Esophagus mucosa (tissue), 1 donor: ENCODE measurements at regions not wholly inside any gene's neighbourhood (a gene's known extent, or its start where the extent isn't known, plus 50 kb on each side); places are given as distances from the start of the nearest gene placed in this dataset.

Experiments used
- ATAC-seq: fragments of 200-7000 bp; cut with Tn5 transposase; one replicate; pipeline ENCODE4 v1.9.1; 2020
- donor health status: DM: yes; HTN: yes; CAD: no.

DNA sequence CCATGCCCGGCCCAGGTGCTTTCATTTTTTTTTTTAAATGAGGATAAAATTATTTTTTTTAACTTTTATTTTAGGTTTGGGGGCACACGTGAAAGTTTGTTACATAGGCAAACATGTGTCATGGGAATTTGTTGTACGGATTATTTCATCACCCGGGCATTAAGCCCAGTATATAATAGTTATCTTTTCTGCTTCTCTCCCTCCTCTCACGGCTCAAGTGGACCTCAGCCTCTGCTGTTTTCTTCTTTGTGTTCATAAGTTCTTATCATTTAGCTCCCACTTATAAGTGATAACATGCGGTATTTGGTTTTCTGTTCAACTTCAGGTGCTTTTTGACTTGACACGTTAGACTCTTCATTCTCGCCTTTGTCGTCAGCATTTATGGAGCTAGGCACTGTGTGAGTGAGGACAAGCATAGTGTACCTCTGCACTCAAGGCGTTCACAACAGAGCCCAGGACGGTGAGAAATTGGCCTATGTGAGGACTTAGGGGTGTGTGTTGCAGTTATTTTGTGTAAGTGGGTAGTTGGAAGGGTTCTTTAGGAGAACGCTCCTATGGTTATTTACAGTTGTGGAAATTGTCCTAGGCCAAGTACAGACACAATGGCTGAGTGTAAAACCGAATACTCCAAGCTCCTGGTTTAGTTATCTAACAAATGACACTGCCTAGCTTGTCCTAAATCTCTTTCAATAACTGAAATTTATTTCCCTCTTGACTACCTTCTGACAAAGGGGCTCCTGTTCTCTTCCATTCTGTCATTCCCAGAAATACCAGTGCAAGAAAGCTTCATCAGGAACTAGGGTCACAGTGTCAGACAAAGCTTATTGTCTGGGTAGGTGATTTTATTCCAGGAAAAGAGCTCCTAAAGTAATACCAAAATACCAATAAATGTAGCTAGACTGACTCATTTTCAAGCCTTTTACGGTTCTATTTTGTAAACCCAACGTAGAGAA lies 200.5 kb upstream of the PRICKLE1 start:
- no peak for ATAC-seq

GRCh38 chr12:42786400-42787148 lies 197.0 kb upstream of the PRICKLE1 start:
- ATAC-seq: no peak

- no peak for ATAC-seq
These were observed 196.4 kb upstream of the PRICKLE1 start for GRCh38 chr12:42785944-42786343.

GRCh38 chr12:42780671-42781070 lies 191.1 kb upstream of the PRICKLE1 start:
- no peak for ATAC-seq

- peak; percentile 79 for ATAC-seq
These were observed 189.8 kb upstream of the PRICKLE1 start for GRCh38 chr12:42779186-42779859.

- no peak for ATAC-seq
These were observed 186.8 kb upstream of the PRICKLE1 start for GRCh38 chr12:42776396-42776795.

- ATAC-seq: no peak
These were observed 184.7 kb upstream of the PRICKLE1 start for GRCh38 chr12:42774238-42774637.

DNA sequence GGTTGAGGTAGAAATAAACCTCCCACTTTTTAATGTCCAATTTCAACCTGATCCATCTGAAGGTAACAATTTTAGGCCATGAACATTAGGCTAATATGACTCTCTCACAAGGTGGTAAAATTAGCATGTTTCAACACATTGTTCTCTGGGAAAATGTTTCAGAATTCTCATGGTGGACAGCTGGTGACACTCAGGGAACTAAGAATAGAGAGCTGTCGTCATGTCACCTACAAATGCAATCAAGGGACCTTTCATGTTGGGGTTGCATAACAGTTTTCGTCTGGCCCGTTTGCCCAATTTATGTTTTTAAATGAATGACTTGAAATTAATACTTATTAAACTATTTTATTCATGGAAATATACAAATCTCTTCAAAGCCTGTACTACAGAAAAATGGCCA lies 180.7 kb upstream of the PRICKLE1 start:
- no peak for ATAC-seq

- ATAC-seq: no peak
These were observed 179.9 kb upstream of the PRICKLE1 start for GRCh38 chr12:42769455-42769854.

GRCh38 chr12:42767998-42768397 lies 178.5 kb upstream of the PRICKLE1 start:
- no peak for ATAC-seq

DNA sequence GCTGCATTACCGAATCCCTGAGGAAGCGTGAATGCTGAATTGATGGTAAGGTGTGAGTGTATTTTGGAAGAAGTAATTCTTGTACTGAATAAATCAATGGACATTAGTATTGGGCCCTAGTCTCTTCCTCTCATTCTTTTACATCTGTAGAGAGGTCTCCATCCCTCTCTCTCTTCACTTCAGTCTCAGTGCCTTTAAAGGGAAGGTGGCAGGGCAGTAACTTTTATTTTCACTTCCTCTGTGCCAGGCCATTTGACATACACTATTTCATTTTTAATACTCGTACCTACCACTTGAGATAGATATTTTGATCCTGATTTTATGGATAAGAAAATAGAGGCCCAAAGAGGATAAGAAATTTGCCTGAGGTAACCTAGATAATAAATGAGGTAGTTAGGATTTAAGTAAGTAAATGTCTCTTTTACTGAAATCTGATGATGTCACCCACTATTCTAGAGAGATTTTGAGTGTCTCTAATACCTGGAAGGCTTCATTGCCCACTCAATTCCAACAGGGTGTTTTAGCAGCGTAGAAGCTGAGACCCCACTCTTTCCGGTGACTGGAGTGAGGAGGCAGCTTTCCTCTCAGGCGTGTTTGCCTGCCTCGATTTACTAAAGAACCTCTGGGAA lies 177.9 kb upstream of the PRICKLE1 start:
- ATAC-seq: no peak

DNA sequence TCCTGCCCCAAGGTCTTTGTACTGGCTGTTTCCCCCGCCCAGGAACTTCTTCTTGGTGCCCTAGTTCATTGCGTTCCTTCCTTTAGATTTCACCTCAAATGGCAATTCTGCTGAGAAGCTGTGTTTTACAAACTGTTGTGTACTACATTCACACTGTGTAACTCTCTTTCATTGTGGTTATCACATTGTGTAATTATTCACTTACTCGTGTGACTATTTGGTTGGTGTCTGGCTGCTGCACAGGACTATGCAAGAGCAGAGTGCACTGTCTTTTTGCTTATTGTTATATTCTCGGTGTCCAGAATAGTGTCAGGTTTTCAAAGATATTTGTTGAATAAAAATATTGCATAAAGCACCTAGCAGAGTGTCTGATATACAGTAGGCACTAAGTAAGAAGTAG lies 177.2 kb upstream of the PRICKLE1 start:
- no peak for ATAC-seq

GRCh38 chr12:42766026-42766425 lies 176.5 kb upstream of the PRICKLE1 start:
- no peak for ATAC-seq

DNA sequence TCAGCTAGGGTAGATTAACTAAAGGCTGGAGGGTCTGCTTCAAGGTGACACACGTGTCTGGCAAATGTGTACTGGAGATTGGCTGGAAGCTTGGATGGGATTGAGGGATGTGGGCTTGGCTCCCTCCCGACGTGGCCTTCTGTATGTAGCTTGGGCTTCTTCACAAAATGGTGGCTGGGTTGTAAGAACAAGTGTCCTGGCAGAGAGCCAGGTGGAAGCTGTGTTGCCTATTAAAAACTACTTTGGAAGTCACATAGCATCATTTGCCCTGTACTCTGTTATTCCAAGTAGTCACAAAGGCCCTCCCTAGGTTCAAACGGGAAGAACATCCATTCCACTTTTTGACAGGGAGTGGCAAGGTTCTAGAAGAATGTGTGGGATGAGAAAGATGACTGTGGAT lies 174.1 kb upstream of the PRICKLE1 start:
- no peak for ATAC-seq

GRCh38 chr12:42762395-42762925 lies 172.9 kb upstream of the PRICKLE1 start:
- ATAC-seq: no peak

DNA sequence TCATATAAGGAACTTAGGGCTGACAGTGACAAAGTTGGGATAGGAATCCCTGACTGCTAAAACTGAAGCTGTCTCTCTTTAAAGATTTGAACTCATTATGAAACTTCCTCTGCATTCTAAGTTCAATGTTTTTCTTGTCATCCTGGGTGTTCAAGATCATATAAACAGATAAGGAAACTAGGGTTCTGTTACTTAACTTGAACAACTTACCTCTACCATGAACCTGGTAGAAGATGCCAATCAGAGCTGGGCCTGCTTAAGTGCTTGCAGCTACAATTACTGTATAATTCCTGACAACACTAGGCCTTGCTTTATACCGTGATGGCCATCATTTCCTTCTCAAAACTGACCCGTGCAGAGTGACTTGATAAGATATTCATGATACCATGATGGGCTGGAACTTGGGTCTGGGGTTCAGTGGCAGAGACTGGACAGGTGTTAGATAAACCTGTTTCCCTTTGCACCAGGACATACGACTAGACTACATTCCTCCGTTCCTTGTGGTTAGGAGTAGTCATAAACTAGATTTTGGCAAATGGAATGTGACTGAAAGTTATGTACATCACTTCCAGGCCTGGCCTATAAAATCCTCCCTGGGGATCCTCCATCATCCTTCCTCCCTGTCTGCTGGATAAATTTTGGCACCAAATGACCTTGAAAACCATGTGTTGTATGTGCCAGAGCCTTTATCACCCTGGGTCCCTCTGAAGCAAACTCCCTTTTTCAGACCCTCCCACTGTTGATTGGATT lies 172.2 kb upstream of the PRICKLE1 start:
- ATAC-seq: no peak

- no peak for ATAC-seq
These were observed 171.5 kb upstream of the PRICKLE1 start for GRCh38 chr12:42761086-42761485.

- ATAC-seq: no peak
These were observed 171.0 kb upstream of the PRICKLE1 start for GRCh38 chr12:42760550-42760949.

DNA sequence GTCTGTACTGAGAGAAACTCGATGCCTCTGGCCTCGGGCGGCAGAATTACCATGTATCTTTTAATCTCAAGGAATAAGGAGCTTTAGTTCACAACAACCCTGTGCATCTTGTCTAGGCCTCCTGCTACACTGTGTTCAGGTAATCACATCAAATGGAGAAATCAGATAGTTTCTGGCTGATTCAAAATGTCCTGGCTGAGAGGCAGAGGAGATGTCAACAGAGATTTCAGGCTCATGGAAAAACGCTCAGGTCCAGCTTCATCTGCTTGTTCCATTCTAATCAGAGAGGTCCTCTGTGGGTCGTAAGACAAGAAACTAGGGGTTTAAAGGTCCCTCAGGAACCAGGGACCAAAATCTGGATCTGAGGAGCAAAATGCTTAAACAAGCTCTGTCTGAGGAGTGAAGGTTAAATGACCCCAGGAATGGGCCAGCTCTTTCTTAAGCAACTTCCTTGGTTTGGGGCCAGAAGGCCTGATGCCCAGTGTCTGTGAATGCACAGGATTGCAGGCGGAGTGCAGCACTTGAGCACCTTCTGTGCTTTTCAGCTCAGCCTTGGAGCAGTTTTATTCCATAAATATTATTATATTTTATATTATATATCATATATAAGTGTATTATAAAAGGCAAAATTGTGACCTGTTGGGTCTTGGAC lies 170.2 kb upstream of the PRICKLE1 start:
- no peak for ATAC-seq

DNA sequence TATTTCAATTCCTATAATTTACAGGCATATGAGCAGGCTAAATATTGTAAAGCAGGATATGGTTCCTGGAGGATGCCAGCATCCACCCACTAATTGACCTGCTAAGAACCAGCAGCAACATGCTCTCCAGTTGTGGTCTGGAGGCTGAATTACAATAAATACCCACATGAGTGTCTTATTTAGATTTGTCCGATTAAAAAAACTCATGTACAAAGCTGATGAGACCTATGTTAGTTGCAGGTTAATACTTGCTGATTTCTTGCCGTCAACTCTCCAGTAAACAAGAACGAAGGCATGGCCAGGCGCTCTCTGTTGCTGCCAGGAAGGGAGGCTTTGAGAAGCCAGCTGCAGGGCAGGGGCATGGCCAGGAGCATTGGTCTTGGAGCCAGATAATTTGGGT lies 169.3 kb upstream of the PRICKLE1 start:
- no peak for ATAC-seq

DNA sequence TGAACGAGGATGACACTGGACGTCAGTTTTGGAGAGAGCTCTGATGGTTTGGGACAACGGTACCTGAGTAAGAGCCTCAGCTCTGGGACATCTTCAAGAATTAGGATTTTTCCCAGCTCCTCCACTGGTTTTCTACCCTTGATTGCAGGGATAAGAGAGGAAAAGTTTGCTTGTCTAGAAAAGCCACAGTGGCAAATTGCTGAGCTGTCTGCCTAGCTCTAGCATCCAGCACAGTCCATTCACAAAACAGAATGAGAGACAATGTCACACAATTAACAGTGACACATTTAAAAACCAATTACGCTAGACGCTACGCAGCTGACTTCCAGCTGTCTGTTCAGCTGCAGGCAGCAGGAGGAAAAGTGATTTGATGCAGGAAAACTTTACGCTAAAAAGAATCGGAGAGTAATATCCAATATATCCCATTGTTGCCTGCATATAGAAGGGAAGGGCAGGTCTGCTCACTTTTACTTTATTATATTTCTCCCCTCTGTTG lies 168.1 kb upstream of the PRICKLE1 start:
- no peak for ATAC-seq
